Prostate gland (tissue), 2 donors: ENCODE measurements at regions not wholly inside any gene's neighbourhood (a gene's known extent, or its start where the extent isn't known, plus 50 kb on each side); places are given as distances from the start of the nearest gene placed in this dataset.

Experiments
- DNase-seq: peaks from one replicate; pipeline ENCODE4 v3.0.0-alpha.2; 2019; ENCODE audit warnings: low spot score
- H3K27ac ChIP-seq, 2 donors: fragments of 200-600 bp; sonication (generic); 2 replicates each; pipeline ENCODE4 v1.5.1; 2017 to 2019
- H3K27me3 ChIP-seq: fragments of 200-600 bp; sonication (generic); replicated peaks from 2 replicates; pipeline ENCODE4 v1.5.1; 2019; ENCODE audit not compliant: insufficient read depth
- H3K36me3 ChIP-seq, 2 donors: fragments of 200-600 bp; sonication (generic); 1 replicate in 1 of 2; 2 replicates in 1 of 2; pipeline versions ENCODE4 v1.5.1 to v1.8.1; 2017 to 2019
- H3K4me1 ChIP-seq: fragments of 200-600 bp; sonication (generic); replicated peaks from 2 replicates; pipeline ENCODE4 v1.5.1; 2019
- H3K4me3 ChIP-seq, 2 donors: fragments of 200-600 bp; sonication (generic); 2 replicates each; pipeline ENCODE4 v1.5.1; 2017 to 2019
- H3K9me3 ChIP-seq: fragments of 200-600 bp; sonication (generic); 2 replicates; pipeline ENCODE4 v1.5.1; 2017
- POLR2A ChIP-seq: fragments of 450-650 bp; IDR thresholded peaks from one replicate; pipeline ENCODE4 v1.6.1; 2016; ENCODE audit warnings: antibody characterized with exemption, mild to moderate bottlenecking
- POLR2AphosphoS5 ChIP-seq: sonication (generic); formaldehyde crosslinking; IDR thresholded peaks from one replicate; pipeline ENCODE4 v1.6.1; 2017; ENCODE audit warnings: antibody characterized with exemption
- WGBS: methylation state at CpG from one replicate; pipeline ENCODE4 v1.1.5; 2018; 5-methylcytosine and 5-hydroxymethylcytosine counted together
- intact Hi-C: fragments of 100-400 bp; cut with DNase I; formaldehyde crosslinking; loops from one replicate; pipeline ENCODE4 v1.14.2; 2022
- TF ChIP-seq, protein P1 (sequence below), 4 experiments: fragments of 200-600 bp in 2 of 4; fragments of 450-650 bp in 2 of 4; sonication (generic) in 2 of 4; IDR thresholded peaks; 1 replicate in 3 of 4; 2 replicates in 1 of 4; pipeline ENCODE4 v1.5.1; 2016 to 2019; ENCODE audit warnings: antibody characterized with exemption in 4 of 4, mild to moderate bottlenecking in 2 of 4, moderate library complexity in 2 of 4

DNA sequence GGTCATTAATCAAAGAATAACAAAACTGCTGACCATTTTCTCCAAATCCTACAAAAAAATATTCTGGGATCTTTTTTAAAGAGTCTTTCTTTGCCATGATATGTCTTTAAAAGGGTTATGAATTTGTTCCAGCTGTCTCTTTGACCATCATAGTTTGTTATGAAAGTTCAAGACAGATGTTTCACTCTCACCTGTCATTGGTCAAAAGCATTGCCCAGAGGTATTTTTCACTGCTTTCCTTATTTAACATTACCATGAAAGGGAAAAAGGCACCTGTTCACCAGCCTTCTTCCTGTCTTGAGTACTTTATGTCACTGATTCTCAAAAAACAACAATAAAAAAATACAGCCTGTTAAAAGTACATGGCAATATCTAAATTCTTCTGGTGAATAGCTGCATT lies 643.8 kb downstream of the FAT4 start:
- no peaks in the 10 kb centered on the region for H3K27me3 ChIP-seq
- TF ChIP-seq POLR2A (no peak), POLR2AphosphoS5 (no peak)
- TF ChIP-seq, protein P1, sequence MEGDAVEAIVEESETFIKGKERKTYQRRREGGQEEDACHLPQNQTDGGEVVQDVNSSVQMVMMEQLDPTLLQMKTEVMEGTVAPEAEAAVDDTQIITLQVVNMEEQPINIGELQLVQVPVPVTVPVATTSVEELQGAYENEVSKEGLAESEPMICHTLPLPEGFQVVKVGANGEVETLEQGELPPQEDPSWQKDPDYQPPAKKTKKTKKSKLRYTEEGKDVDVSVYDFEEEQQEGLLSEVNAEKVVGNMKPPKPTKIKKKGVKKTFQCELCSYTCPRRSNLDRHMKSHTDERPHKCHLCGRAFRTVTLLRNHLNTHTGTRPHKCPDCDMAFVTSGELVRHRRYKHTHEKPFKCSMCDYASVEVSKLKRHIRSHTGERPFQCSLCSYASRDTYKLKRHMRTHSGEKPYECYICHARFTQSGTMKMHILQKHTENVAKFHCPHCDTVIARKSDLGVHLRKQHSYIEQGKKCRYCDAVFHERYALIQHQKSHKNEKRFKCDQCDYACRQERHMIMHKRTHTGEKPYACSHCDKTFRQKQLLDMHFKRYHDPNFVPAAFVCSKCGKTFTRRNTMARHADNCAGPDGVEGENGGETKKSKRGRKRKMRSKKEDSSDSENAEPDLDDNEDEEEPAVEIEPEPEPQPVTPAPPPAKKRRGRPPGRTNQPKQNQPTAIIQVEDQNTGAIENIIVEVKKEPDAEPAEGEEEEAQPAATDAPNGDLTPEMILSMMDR (IDR thresholded peaks at IDR 0.05) = no peak
- no peaks in the 10 kb centered on the region for H3K4me1 ChIP-seq
- no peak overlapping the region for H3K27ac ChIP-seq
- H3K9me3 ChIP-seq = no peaks in the 10 kb centered on the region
- no peak overlapping the region for H3K4me3 ChIP-seq
- DNase-seq = no peak
- intact Hi-C loops = no loop called here
- H3K36me3 ChIP-seq = no peaks in the 10 kb centered on the region

- H3K4me1 ChIP-seq = no peaks in the 10 kb centered on the region
- H3K4me3 ChIP-seq = no peak overlapping the region
- no peak overlapping the region for H3K27ac ChIP-seq
- WGBS = 94% methylated on average over 5 of the region's 5 CpGs
- H3K9me3 ChIP-seq = no peaks in the 10 kb centered on the region
- no peak for TF ChIP-seq POLR2AphosphoS5
- no peak for TF ChIP-seq POLR2A
- TF ChIP-seq, protein P1 (IDR thresholded peaks at IDR 0.05) = no peak
- H3K27me3 ChIP-seq = no peaks in the 10 kb centered on the region
- no peaks in the 10 kb centered on the region for H3K36me3 ChIP-seq
- intact Hi-C loops = no loop called here
- DNase-seq = no peak
Measured at GRCh38 chr4:125961626-125962025, 646.9 kb downstream of the FAT4 start.

- DNase-seq = no peak
- H3K4me1 ChIP-seq = no peaks in the 10 kb centered on the region
- H3K27me3 ChIP-seq = no peaks in the 10 kb centered on the region
- H3K4me3 ChIP-seq = no peak overlapping the region
- WGBS = 73% methylated on average over 4 of the region's 4 CpGs
- H3K27ac ChIP-seq = no peak overlapping the region
- H3K36me3 ChIP-seq = no peaks in the 10 kb centered on the region
- TF ChIP-seq POLR2AphosphoS5 (no peak), POLR2A (no peak)
- TF ChIP-seq, protein P1 (IDR thresholded peaks at IDR 0.05) = no peak
- intact Hi-C loops = no loop called here
- H3K9me3 ChIP-seq = no peaks in the 10 kb centered on the region
Measured at GRCh38 chr4:125975861-125976397, 661.2 kb downstream of the FAT4 start.

- H3K4me1 ChIP-seq = no peaks in the 10 kb centered on the region
- intact Hi-C loops = no loop called here
- 84% methylated on average over 6 of the region's 6 CpGs for WGBS
- TF ChIP-seq POLR2AphosphoS5 (no peak), POLR2A (no peak)
- TF ChIP-seq, protein P1 (IDR thresholded peaks at IDR 0.05) = no peak
- H3K27ac ChIP-seq = no peak overlapping the region
- H3K27me3 ChIP-seq = no peaks in the 10 kb centered on the region
- H3K4me3 ChIP-seq = no peak overlapping the region
- no peaks in the 10 kb centered on the region for H3K36me3 ChIP-seq
- no peaks in the 10 kb centered on the region for H3K9me3 ChIP-seq
- DNase-seq = no peak
Measured at GRCh38 chr4:125979950-125980349, 665.2 kb downstream of the FAT4 start.

GRCh38 chr4:125983168-125983567 lies 668.4 kb downstream of the FAT4 start:
- H3K36me3 ChIP-seq = no peaks in the 10 kb centered on the region
- 100% methylated on average over 1 of the region's 1 CpG for WGBS
- no peaks in the 10 kb centered on the region for H3K9me3 ChIP-seq
- DNase-seq = no peak
- no peak overlapping the region for H3K4me3 ChIP-seq
- no peak overlapping the region for H3K27ac ChIP-seq
- H3K27me3 ChIP-seq = no peaks in the 10 kb centered on the region
- no peaks in the 10 kb centered on the region for H3K4me1 ChIP-seq
- intact Hi-C loops = no loop called here
- TF ChIP-seq POLR2A (no peak), POLR2AphosphoS5 (no peak)
- TF ChIP-seq, protein P1 (IDR thresholded peaks at IDR 0.05) = no peak
